VCaP (cell line): ENCODE measurements at regions not wholly inside any gene's neighbourhood (a gene's known extent, or its start where the extent isn't known, plus 50 kb on each side); places are given as distances from the start of the nearest gene placed in this dataset.
"Not testable (repeated sequence)": the region's sequence is repeated elsewhere in the genome, so short reads cannot be mapped to it uniquely, and the experiment has no call there.

ENCODE experiments used
- H3K27ac ChIP-seq: fragments of 450-650 bp; 2 replicates; pipeline ENCODE4 v1.5.1; 2017
- TF ChIP-seq, protein P1 (sequence below): fragments of 450-650 bp; conservative IDR thresholded peaks from 2 replicates; pipeline ENCODE4 v1.5.1; 2017; ENCODE audit warnings: mild to moderate bottlenecking, moderate library complexity

DNA sequence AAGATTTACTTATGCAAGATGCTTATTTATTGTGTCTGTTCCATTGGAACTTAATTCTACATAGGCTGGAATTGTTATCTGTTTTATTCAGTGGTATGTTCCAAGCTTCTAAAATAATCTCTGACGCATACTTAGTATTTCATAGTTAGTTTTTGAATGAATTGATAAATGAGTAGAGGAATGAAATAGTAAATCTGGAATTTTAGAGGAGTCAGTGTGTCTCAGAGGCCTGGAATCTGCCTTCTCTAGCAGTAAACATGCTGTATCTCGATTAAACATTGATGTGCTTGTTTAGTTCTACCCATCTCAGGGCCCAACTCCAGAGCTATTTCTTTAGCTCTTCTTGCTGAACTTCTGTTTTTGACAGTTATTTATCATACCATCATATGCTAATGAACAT, 154.2 kb upstream of the MAGEC2 start:
- TF ChIP-seq, protein P1, sequence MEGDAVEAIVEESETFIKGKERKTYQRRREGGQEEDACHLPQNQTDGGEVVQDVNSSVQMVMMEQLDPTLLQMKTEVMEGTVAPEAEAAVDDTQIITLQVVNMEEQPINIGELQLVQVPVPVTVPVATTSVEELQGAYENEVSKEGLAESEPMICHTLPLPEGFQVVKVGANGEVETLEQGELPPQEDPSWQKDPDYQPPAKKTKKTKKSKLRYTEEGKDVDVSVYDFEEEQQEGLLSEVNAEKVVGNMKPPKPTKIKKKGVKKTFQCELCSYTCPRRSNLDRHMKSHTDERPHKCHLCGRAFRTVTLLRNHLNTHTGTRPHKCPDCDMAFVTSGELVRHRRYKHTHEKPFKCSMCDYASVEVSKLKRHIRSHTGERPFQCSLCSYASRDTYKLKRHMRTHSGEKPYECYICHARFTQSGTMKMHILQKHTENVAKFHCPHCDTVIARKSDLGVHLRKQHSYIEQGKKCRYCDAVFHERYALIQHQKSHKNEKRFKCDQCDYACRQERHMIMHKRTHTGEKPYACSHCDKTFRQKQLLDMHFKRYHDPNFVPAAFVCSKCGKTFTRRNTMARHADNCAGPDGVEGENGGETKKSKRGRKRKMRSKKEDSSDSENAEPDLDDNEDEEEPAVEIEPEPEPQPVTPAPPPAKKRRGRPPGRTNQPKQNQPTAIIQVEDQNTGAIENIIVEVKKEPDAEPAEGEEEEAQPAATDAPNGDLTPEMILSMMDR = no peak

GRCh38 chrX:142327182-142327581, 122.1 kb upstream of the MAGEC2 start:
- TF ChIP-seq, protein P1 = no peak
- no peak overlapping the region for H3K27ac ChIP-seq

More for the DNA sequence above, 154.2 kb upstream of the MAGEC2 start:
- H3K27ac ChIP-seq = no peak overlapping the region

- no peak overlapping the region for H3K27ac ChIP-seq
- TF ChIP-seq, protein P1 = no peak
These were observed 107.5 kb upstream of the MAGEC2 start for GRCh38 chrX:142312591-142312990.

- TF ChIP-seq, protein P1 = no peak
These were observed 94.3 kb upstream of the MAGEC2 start for GRCh38 chrX:142299406-142299805.

GRCh38 chrX:142296421-142296820, 91.3 kb upstream of the MAGEC2 start:
- TF ChIP-seq, protein P1 = no peak
- no peak overlapping the region for H3K27ac ChIP-seq

More at GRCh38 chrX:142299406-142299805, 94.3 kb upstream of the MAGEC2 start:
- H3K27ac ChIP-seq = no peak overlapping the region

- no peak overlapping the region for H3K27ac ChIP-seq
- TF ChIP-seq, protein P1 = no peak
These were observed 90.1 kb upstream of the MAGEC2 start for GRCh38 chrX:142295190-142295589.

GRCh38 chrX:142270166-142270565, 65.1 kb upstream of the MAGEC2 start:
- H3K27ac ChIP-seq = not testable (repeated sequence)

- TF ChIP-seq, protein P1 = no peak
- no peak overlapping the region for H3K27ac ChIP-seq
These were observed 61.3 kb upstream of the MAGEC2 start for GRCh38 chrX:142266417-142266816.

- H3K27ac ChIP-seq = not testable (repeated sequence)
These were observed 60.5 kb upstream of the MAGEC2 start for GRCh38 chrX:142265549-142265948.
